ENCODE measurements at regions not wholly inside any gene's neighbourhood (a gene's known extent, or its start where the extent isn't known, plus 50 kb on each side); places are given as distances from the start of the nearest gene placed in this dataset.

- TF ChIP-seq SRF (IDR thresholded peaks at IDR 0.05; ENCODE audit: low read depth, low read length) = no peak
- no peak for TF ChIP-seq E2F6 (IDR thresholded peaks at IDR 0.05)
- TF ChIP-seq SP2 (IDR thresholded peaks at IDR 0.05; ENCODE audit: low read length) = no peak
- TF ChIP-seq SIX5 (IDR thresholded peaks at IDR 0.05; ENCODE audit: low read depth, low read length) = no peak
Measured at GRCh38 chr6:19682859-19683258, 154.3 kb upstream of the ID4 start (continued).

All from H1 (cell line).